H1 (cell line): ENCODE measurements at regions not wholly inside any gene's neighbourhood (a gene's known extent, or its start where the extent isn't known, plus 50 kb on each side); places are given as distances from the start of the nearest gene placed in this dataset.

Source experiments
- CHD1 ChIP-seq: IDR thresholded peaks from 2 replicates; pipeline ENCODE4 v1.6.1; 2012; ENCODE audit warnings: low read depth, low read length, improper control_type of control experiment
- PHF8 ChIP-seq: fragments of 200-600 bp; sonication (generic); conservative IDR thresholded peaks from 2 replicates; pipeline ENCODE4 v1.7.1; 2012; ENCODE audit warnings: low read depth, mild to moderate bottlenecking, inconsistent platforms, low read length, moderate library complexity
- SP1 ChIP-seq: IDR thresholded peaks from 2 replicates; pipeline ENCODE4 v1.6.1; 2011; ENCODE audit warnings: low read depth, low read length
- TF ChIP-seq, protein P1 (sequence below): fragments of 300-600 bp; sonication (generic); IDR thresholded peaks from 2 replicates; pipeline ENCODE4 v1.7.1; 2012; ENCODE audit warnings: low read length, moderate library complexity, mild to moderate bottlenecking, inconsistent platforms; ENCODE audit not compliant: insufficient replicate concordance

DNA sequence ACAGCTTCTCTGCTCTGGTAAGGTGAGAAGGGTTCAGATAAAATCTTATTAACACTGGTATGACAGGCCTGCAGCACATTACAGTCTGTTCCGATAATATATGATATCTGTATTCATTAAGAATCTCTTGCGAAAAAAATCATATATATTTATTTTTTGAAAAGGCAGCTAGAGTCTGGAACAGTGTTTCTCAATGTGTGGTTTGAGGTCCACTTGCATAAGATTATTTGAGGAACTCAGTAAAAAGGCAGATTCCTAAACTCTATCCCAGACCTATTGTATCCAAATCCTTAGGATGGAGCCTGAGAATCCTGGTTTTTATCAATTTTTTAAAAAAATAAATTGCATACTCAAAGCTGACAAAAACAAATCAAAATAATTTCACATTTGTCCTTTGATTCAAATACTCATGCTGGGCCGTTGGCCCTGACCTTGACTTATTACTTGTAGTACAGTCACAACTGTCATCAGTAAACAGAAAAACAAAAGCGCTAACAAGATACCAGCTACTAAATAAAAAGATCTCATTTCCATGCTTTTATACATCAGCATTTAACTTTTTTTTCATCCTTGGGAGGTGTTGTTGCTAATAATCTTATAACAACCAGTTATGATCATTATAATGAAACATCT lies 60.6 kb downstream of the RGS2 start (continued):
- TF ChIP-seq, protein P1, sequence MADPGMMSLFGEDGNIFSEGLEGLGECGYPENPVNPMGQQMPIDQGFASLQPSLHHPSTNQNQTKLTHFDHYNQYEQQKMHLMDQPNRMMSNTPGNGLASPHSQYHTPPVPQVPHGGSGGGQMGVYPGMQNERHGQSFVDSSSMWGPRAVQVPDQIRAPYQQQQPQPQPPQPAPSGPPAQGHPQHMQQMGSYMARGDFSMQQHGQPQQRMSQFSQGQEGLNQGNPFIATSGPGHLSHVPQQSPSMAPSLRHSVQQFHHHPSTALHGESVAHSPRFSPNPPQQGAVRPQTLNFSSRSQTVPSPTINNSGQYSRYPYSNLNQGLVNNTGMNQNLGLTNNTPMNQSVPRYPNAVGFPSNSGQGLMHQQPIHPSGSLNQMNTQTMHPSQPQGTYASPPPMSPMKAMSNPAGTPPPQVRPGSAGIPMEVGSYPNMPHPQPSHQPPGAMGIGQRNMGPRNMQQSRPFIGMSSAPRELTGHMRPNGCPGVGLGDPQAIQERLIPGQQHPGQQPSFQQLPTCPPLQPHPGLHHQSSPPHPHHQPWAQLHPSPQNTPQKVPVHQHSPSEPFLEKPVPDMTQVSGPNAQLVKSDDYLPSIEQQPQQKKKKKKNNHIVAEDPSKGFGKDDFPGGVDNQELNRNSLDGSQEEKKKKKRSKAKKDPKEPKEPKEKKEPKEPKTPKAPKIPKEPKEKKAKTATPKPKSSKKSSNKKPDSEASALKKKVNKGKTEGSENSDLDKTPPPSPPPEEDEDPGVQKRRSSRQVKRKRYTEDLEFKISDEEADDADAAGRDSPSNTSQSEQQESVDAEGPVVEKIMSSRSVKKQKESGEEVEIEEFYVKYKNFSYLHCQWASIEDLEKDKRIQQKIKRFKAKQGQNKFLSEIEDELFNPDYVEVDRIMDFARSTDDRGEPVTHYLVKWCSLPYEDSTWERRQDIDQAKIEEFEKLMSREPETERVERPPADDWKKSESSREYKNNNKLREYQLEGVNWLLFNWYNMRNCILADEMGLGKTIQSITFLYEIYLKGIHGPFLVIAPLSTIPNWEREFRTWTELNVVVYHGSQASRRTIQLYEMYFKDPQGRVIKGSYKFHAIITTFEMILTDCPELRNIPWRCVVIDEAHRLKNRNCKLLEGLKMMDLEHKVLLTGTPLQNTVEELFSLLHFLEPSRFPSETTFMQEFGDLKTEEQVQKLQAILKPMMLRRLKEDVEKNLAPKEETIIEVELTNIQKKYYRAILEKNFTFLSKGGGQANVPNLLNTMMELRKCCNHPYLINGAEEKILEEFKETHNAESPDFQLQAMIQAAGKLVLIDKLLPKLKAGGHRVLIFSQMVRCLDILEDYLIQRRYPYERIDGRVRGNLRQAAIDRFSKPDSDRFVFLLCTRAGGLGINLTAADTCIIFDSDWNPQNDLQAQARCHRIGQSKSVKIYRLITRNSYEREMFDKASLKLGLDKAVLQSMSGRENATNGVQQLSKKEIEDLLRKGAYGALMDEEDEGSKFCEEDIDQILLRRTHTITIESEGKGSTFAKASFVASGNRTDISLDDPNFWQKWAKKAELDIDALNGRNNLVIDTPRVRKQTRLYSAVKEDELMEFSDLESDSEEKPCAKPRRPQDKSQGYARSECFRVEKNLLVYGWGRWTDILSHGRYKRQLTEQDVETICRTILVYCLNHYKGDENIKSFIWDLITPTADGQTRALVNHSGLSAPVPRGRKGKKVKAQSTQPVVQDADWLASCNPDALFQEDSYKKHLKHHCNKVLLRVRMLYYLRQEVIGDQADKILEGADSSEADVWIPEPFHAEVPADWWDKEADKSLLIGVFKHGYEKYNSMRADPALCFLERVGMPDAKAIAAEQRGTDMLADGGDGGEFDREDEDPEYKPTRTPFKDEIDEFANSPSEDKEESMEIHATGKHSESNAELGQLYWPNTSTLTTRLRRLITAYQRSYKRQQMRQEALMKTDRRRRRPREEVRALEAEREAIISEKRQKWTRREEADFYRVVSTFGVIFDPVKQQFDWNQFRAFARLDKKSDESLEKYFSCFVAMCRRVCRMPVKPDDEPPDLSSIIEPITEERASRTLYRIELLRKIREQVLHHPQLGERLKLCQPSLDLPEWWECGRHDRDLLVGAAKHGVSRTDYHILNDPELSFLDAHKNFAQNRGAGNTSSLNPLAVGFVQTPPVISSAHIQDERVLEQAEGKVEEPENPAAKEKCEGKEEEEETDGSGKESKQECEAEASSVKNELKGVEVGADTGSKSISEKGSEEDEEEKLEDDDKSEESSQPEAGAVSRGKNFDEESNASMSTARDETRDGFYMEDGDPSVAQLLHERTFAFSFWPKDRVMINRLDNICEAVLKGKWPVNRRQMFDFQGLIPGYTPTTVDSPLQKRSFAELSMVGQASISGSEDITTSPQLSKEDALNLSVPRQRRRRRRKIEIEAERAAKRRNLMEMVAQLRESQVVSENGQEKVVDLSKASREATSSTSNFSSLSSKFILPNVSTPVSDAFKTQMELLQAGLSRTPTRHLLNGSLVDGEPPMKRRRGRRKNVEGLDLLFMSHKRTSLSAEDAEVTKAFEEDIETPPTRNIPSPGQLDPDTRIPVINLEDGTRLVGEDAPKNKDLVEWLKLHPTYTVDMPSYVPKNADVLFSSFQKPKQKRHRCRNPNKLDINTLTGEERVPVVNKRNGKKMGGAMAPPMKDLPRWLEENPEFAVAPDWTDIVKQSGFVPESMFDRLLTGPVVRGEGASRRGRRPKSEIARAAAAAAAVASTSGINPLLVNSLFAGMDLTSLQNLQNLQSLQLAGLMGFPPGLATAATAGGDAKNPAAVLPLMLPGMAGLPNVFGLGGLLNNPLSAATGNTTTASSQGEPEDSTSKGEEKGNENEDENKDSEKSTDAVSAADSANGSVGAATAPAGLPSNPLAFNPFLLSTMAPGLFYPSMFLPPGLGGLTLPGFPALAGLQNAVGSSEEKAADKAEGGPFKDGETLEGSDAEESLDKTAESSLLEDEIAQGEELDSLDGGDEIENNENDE: no peak
- TF ChIP-seq PHF8: no peak
- TF ChIP-seq SP1: no peak
- no peak for TF ChIP-seq CHD1
